GM19099 (cell line): ENCODE measurements at regions not wholly inside any gene's neighbourhood (a gene's known extent, or its start where the extent isn't known, plus 50 kb on each side); places are given as distances from the start of the nearest gene placed in this dataset.

Experiments used
- POLR2A ChIP-seq: IDR thresholded peaks from 3 replicates; pipeline ENCODE4 v1.6.1; 2011; ENCODE audit warnings: low read depth; ENCODE audit not compliant: insufficient read length; ENCODE audit errors: extremely low read depth

DNA sequence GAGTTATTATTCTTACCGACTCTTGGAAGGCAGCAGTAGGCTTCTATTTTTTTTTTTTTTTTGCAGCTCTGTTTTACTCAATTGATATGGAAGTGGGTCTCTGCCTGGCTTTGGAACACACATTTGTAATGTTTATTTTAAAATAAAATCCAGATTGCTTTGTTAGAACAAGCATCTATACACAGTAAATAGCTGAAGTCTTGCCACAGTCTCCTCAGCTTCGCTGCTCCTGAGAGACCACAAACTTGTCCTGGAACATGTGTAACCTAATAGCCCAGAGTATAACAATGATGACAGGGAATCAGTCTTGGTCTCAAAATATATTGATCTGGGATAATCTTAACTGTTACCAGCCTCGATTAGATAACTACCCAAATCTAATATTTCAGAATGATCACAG lies 299.8 kb upstream of the NOX3 start:
- no peak for TF ChIP-seq POLR2A

DNA sequence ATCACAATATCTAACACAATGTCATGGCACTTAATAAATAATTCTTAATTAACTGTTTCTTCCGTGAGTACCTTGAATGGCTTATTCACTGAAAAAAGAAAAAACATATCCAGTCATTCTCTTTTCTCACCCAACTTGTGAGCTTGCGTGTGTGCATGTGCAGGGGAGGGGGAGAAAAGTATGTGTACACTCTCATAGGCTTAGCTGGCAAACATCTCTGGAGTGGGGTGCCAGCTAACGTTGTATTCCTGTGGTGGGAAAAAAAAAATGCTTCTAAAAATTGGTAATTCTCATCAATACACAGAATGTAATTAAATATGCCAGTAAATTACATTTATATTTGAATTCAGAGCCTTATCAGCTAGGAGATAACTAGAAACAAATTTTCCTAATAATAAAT lies 291.9 kb upstream of the NOX3 start:
- TF ChIP-seq POLR2A = no peak

DNA sequence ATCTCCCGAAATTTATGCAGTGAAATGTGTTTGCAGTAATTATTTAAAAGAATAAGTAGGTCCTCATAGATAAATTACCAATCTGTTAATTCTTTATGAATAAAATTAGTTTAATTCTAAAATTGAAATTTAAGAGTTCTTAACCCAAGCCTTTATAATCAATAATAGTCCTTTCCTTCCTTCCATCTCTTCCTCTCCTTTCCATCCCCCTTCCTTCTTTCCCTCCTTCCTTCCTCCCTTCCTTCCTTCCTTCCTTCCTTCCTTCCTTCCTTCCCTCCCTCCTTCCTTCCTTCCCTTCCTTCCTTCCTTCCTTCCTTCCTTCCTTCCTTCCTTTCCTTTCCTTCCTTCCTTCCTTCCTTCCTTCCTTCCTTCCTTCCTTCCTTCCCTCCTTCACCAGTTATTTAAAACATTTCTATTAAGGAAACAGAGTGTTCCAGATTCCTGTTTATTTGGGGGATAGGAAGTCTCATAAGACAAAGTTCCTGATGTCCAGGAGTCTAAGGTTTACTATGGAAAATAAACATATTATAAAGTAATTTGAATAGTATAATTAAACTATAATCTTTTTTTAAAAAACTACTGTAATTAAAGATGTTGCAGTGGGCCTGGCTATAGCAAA lies 285.3 kb upstream of the NOX3 start:
- TF ChIP-seq POLR2A = no peak

DNA sequence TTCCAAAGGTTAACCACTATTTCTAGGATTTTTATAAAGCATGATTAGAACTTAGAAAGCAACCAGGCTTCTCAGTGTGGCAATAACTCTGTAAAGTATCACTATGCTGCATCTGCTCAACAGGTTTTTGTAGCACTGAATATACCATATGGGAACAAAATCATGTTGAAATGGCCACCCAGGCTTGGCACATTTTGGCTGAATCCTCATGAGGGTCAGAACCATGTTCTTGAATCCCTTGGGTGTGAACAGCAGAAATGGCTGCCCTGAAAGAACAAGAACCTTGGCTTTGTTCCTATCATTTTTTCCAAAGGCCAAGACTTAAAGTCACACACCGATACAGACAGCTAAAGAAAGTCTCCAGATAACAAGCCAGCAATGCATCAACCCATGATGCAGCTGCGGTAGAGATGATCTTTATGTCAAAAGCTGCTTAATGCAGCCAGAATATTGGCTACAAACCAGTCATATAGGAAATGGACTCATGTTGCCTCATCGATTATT lies 283.0 kb upstream of the NOX3 start:
- no peak for TF ChIP-seq POLR2A

GRCh38 chr6:155717374-155717773 lies 261.7 kb upstream of the NOX3 start:
- no peak for TF ChIP-seq POLR2A

DNA sequence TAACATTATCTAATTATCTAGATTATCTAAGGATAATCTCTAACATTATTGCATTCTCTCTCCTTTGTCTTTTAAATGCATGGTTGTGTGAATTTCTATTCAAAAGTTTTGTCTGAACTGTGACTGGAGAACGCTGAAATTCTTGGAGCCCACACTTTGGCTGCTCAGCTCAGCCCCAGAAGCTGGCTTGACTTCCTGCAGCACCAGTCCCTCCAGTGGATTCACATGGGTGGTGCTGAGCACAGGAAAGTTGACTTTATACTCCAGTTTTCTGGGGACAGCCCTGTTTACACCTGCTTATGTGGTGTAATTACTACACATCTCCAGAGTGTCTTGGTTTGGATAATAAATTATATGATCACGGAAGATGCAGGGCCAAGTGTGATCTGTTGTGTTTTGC lies 255.1 kb upstream of the NOX3 start:
- TF ChIP-seq POLR2A = no peak

DNA sequence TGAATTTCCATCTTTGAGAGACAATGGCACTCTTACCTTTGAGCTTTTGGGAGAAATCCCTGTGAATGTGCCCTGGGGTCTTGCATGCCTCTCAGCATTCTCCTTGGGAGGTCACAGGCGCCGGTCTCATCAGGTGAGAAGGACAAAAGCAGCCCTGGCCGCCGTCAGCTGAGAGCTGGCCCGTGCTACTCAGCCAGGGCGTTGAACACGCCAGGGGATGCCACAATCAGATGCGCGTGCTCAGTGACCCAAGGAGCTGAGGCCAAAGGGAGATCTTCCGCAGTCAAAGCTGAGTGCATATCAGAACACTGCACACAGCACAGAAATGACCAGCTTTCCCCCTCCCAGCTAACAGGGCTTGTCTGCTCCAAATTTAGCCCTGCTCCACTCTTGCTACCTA lies 253.6 kb upstream of the NOX3 start:
- TF ChIP-seq POLR2A = no peak

DNA sequence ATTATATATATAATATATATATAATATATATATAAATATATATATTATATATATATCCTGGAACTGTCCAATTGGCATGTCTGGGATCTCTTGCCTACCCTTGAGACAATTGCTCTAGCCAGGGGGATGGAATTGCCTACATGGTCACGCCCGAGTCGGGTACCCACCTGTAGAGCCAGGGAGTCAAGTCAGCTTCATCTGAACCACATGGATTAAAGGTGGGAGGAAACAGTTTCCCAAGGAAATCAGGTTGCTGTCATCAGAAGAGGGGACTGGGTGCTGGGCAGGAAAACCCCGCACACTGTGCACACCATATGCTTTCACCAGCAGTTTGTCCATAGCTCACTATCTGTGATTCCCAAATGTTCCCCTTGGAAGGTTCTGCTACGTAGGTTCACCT lies 252.5 kb upstream of the NOX3 start:
- no peak for TF ChIP-seq POLR2A

DNA sequence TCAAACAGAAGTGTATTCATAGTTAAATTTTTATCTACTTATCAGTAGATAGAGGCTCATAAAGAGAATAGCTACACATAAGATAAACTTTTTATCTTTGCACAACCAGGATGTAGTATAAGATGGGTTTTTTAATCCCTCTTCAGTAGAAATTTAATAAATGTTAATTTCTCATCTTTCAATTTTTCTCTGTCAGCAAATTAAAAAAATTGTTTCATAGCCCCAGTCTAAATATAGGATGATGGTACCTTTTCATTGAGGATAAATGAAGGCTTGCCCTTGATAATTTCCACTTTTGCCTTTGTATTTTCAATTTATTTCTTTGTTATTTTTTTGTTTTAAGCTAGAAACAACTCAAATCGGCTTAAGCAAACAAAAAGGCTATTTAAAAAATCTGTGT lies 251.2 kb upstream of the NOX3 start:
- TF ChIP-seq POLR2A = no peak

GRCh38 chr6:155706341-155706740 lies 250.7 kb upstream of the NOX3 start:
- no peak for TF ChIP-seq POLR2A

- TF ChIP-seq POLR2A = no peak
Measured at GRCh38 chr6:155701342-155701741, 245.7 kb upstream of the NOX3 start.

- no peak for TF ChIP-seq POLR2A
Measured at GRCh38 chr6:155695495-155695894, 239.9 kb upstream of the NOX3 start.

DNA sequence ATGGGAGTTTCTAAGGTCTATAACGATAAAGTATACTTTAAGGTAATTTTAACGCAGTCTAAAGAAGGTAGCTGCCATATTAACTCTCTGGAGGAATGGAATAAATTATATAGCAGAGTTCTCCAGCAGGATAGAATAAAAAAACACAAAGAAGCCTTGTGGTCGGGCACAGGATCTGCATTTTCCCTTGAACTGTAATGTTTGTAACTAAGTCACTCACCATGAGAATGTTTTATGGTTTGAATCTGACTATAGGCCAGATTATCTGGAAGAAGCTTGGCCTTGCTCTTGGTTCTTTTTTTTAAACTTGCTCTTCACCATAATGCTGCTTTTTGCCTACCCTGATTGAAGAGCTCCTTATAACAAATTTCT lies 238.8 kb upstream of the NOX3 start:
- TF ChIP-seq POLR2A = no peak

DNA sequence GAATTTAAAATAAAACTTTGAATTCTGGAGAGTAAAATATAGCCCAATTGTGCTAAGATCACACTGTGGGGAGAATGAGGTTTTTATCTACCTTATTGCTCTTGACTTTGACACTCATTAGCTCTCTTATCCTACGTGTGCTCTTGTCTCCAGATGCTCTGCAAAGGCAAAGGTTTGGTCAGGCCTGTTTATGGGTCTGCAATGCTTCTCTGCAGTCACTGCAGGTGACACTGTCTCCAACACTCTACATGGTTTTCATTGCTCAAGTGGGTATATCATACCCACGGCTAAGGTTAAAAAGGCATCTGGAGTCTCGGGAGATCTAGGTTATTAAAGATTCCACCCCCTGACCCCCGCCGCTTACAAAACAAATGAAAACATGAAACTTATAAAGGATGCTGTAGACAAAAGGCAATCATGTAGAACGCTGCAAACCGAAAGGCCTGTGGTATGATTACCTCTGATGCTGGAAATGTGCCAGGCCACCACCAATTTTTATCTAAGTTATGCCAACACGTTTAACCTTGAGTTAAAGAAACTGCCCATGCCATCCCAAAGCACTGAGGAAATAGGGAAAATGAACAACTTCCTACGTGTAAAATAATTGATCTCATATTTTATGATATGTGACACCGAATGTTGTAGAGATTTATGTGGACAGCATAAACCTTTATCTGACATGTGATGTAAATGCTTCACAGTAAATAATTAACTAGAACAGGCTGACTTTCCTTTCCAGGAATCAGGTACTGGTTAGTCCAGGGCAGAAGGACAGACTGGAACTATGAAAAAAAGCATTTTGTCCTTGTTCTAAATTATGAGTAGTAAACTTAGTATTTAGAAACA lies 238.2 kb upstream of the NOX3 start:
- no peak for TF ChIP-seq POLR2A

GRCh38 chr6:155690820-155691219 lies 235.2 kb upstream of the NOX3 start:
- no peak for TF ChIP-seq POLR2A

GRCh38 chr6:155687645-155688044 lies 232.0 kb upstream of the NOX3 start:
- TF ChIP-seq POLR2A = no peak

DNA sequence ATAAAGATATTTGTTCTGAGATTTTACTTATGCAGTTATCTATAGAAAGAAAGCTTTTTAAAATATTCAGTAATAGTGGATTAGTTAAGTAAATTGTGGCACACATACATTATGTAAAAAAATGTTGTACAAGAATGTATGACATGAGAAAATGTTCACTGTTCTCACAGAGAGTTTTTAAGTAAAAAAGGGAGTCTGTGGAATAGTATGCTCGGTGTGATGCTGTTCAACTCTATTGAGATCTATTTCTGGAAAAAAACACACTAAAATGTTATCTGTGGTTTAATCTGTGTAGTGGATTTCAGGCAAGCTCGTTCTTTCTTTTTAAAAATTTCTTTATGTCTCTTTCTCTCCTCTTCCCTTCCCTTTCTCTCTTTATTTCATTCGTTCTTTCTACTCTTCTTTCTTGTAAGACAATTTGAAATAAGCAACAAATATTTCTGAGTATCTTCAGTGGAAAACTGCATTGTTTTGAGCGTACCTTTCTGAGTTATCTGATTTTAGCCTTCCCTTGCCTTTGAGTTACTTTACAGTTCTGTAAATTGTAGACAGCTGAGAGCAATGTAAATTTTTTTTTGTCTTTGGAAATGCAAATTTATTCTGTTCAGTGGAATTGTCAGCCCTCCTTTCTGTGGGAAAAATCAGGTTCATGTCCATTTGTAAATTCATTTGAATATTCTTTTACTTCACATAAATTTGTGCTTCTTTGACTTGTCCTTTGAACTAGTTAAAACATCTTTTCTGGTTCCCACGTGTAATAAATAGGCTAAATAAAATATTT lies 229.0 kb upstream of the NOX3 start:
- TF ChIP-seq POLR2A = no peak

GRCh38 chr6:155678361-155678760 lies 222.7 kb upstream of the NOX3 start:
- no peak for TF ChIP-seq POLR2A
